ENCODE measurements at regions not wholly inside any gene's neighbourhood (a gene's known extent, or its start where the extent isn't known, plus 50 kb on each side); places are given as distances from the start of the nearest gene placed in this dataset.

GRCh38 chr7:120014925-120015465 lies 258.0 kb upstream of the KCND2 start:
- Histone ChIP-seq H3K4me3 (ENCODE audit: low read depth, low read length) (no peak overlapping the region), H3K27me3 (ENCODE audit: control insufficient read depth, insufficient read depth, low read length) (no peaks in the 10 kb centered on the region), H3K9me3 (ENCODE audit: control insufficient read depth, insufficient read depth, low read length) (no peaks in the 10 kb centered on the region), H3K27ac (ENCODE audit: low read depth, low read length) (no peak overlapping the region)
- TF ChIP-seq CTCF (IDR thresholded peaks at IDR 0.05; ENCODE audit: low read depth, low read length), result no peak
- ChIA-PET CTCF (no interaction called here), POLR2A (no interaction called here)
- DNase-seq (ENCODE audit: low read depth, low spot score), result no peak

GRCh38 chr7:120021085-120021484 lies 251.9 kb upstream of the KCND2 start:
- Histone ChIP-seq H3K27ac (ENCODE audit: low read depth, low read length) (no peak overlapping the region), H3K9me3 (ENCODE audit: control insufficient read depth, insufficient read depth, low read length) (no peaks in the 10 kb centered on the region), H3K4me3 (ENCODE audit: low read depth, low read length) (no peak overlapping the region), H3K27me3 (ENCODE audit: control insufficient read depth, insufficient read depth, low read length) (no peaks in the 10 kb centered on the region)
- POLR2A ChIA-PET, result no interaction called here
- no peak for TF ChIP-seq CTCF (IDR thresholded peaks at IDR 0.05; ENCODE audit: low read depth, low read length)
- DNase-seq (ENCODE audit: low read depth, low spot score), result no peak
- CTCF ChIA-PET, result interaction anchor here (0.9 kb wide), 1 partner anchor 834 kb away, joined by 3 read pairs; no protein-coding TSS in a partner anchor

GRCh38 chr7:120023494-120024167 lies 249.3 kb upstream of the KCND2 start:
- peak; percentile 37 for DNase-seq (ENCODE audit: low read depth, low spot score)
- H3K27me3 ChIP-seq (ENCODE audit: control insufficient read depth, insufficient read depth, low read length), result no peaks in the 10 kb centered on the region
- no peaks in the 10 kb centered on the region for H3K9me3 ChIP-seq (ENCODE audit: control insufficient read depth, insufficient read depth, low read length)
- ChIA-PET CTCF (interaction anchor here (1.5 kb wide), 1 partner anchor 48 kb away, joined by 3 read pairs; no protein-coding TSS in a partner anchor), POLR2A (no interaction called here)
- H3K27ac ChIP-seq (ENCODE audit: low read depth, low read length), result no peak overlapping the region
- H3K4me3 ChIP-seq (ENCODE audit: low read depth, low read length), result no peak overlapping the region
- no peak for TF ChIP-seq CTCF (IDR thresholded peaks at IDR 0.05; ENCODE audit: low read depth, low read length)

- Histone ChIP-seq H3K27me3 (ENCODE audit: control insufficient read depth, insufficient read depth, low read length) (no peaks in the 10 kb centered on the region), H3K27ac (ENCODE audit: low read depth, low read length) (no peak overlapping the region), H3K9me3 (ENCODE audit: control insufficient read depth, insufficient read depth, low read length) (no peaks in the 10 kb centered on the region), H3K4me3 (ENCODE audit: low read depth, low read length) (no peak overlapping the region)
- POLR2A ChIA-PET, result interaction anchor here (1.0 kb wide), 1 partner anchor 24 kb away, joined by 3 read pairs; no protein-coding TSS in a partner anchor
- DNase-seq (ENCODE audit: low read depth, low spot score), result peak; percentile 49
- CTCF ChIA-PET, result interaction anchor here (1.3 kb wide), 1 partner anchor 93 kb away, joined by 3 read pairs; no protein-coding TSS in a partner anchor
- TF ChIP-seq CTCF (IDR thresholded peaks at IDR 0.05; ENCODE audit: low read depth, low read length), result no peak
Observed at GRCh38 chr7:120028636-120029035, 244.3 kb upstream of the KCND2 start.

GRCh38 chr7:120030876-120031275 lies 242.1 kb upstream of the KCND2 start:
- no peak overlapping the region for H3K4me3 ChIP-seq (ENCODE audit: low read depth, low read length)
- no peak for DNase-seq (ENCODE audit: low read depth, low spot score)
- H3K27ac ChIP-seq (ENCODE audit: low read depth, low read length), result no peak overlapping the region
- TF ChIP-seq CTCF (IDR thresholded peaks at IDR 0.05; ENCODE audit: low read depth, low read length), result no peak
- ChIA-PET POLR2A (no interaction called here), CTCF (no interaction called here)
- H3K27me3 ChIP-seq (ENCODE audit: control insufficient read depth, insufficient read depth, low read length), result no peaks in the 10 kb centered on the region
- no peaks in the 10 kb centered on the region for H3K9me3 ChIP-seq (ENCODE audit: control insufficient read depth, insufficient read depth, low read length)

Data from AG04450 (cell line).